HG02623 (cell line): ENCODE measurements at regions not wholly inside any gene's neighbourhood (a gene's known extent, or its start where the extent isn't known, plus 50 kb on each side); places are given as distances from the start of the nearest gene placed in this dataset.
"Not testable (repeated sequence)": the region's sequence is repeated elsewhere in the genome, so short reads cannot be mapped to it uniquely, and the experiment has no call there.

Source experiments
- ATAC-seq: cut with Tn5 transposase; IDR thresholded peaks from one replicate; pipeline ENCODE4 v1.9.1; 2021; ENCODE audit warnings: moderate library complexity; ENCODE audit not compliant: unreplicated experiment

DNA sequence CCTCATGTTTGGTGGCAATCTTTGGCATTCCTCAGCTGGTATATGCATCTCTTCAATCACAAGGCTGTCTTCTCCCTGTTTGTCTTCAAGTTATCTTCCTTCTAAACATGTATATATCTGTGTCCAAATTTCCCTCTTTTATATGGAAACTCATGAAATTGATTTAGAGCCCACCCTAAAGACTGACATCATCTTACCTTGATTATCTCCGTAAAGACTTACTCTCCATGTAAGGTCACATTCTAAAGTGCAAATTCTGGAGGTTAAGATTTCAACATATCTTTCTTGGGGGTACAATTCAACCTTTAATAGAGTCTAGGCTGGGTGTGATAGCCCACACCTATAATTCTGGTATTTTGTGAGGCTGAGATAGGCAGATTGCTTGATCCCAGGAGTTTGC lies 215.8 kb upstream of the LRRC4C start:
- no peak for ATAC-seq

DNA sequence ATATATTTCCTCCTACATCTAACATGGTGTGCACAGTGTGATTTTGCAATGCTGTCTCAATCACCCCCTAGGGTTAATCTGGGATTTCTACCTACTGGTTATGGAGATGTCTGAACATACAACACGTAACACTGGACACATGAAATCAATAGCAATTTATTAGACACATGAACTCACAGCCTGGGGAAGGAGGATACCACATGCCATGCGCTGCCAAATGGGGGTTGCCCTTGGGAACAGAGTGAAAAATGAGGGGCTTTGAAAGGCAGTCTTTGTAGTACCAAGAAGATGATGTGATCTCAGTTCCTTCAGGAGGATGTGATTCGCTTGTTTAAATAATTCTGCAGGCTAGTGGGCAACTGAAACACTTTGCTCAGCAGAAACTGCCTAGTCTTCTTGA lies 253.6 kb upstream of the LRRC4C start:
- ATAC-seq = no peak

DNA sequence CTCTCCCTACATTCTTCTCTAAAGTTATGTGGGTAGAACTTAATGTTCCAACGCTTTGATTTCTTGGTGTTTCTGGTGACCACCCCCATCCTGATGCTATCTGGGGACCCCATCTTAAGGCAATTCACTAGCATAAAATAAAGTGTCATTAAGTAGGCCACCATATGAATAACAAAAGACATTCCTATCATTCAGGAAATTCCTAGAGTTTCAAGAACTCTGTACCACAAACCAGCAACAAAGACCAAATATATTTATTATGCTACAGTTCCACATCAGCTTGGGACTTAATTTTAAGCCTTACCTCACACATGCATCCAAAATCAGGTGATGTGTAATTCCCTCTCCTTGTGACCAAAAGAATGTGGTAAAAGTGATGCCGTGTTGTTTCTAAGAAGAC lies 254.6 kb upstream of the LRRC4C start:
- ATAC-seq = no peak

DNA sequence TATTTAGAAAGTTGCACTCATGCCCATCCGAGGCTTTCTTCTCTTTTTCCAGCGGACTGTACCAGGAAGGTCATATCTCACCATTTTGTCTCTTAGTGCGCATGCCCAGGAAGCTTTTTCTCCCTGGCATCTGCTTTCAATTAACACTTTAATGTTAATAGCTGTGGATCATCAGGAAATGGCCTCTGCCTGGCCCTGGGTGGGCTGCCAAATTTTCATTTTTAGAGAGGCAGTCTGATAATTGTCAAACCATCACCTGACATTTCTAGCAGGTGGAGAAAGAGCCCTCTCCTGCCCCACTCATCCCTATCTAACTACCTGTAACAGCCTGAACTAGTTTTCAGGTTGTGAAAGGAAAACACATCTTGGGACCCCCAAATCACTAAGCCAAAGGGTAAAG lies 257.4 kb upstream of the LRRC4C start:
- ATAC-seq = no peak

DNA sequence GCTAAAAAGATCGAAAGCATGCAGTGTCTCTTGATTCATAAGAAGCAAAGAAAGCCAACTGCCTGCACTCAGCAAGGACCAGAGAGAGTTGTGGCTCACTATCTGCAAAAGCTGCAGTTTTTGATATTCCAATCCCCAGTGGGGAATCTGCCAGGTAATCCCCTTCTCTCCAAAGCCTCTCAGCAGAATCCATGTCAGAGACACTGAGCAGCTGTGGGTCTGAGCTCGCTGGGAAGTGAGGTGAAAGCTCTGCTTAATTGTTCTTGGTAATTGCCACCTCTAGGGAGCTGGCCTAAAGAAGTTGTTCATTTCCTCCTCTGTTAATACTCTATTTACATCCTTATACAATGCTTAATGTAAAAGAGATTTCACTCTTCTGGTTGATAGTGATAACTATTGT lies 261.3 kb upstream of the LRRC4C start:
- ATAC-seq = no peak

DNA sequence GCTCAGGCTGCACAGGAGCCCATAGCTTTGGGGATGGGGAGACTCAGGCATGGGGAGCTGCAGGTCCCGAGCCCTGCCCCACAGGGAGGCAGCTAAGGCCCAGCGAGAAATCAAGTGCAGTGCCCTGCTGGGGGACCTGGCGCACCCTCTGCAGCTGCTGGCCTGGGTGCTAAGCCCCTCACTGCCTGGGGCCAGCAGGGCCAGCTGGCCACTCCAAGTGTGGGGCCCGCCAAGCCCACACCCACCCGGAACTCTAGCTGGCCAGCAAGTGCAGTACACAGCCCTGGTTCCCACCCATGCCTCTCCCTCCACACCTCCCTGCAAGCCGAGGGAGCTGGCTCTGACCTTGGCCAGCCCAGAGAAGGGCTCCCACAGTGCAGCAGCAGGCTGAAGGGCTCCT lies 268.7 kb upstream of the LRRC4C start:
- ATAC-seq = not testable (repeated sequence)

DNA sequence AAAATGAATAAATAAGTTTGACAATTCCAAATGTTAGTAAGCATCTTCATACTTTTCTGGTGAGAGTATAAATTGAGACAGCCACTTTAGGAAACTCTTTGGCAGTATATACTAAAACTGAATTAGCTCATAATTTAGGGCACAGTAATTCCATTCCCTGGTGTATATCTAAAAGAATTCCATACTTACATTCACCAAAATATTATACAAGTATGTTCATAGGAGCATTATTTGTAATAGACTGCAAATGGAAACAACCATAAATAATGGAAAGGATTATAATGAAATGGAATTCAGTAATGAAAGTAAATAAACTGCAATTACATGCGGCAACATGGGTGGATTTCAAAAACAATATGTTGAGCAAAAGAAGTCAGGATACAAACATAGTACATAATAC lies 315.8 kb upstream of the LRRC4C start:
- ATAC-seq = no peak

DNA sequence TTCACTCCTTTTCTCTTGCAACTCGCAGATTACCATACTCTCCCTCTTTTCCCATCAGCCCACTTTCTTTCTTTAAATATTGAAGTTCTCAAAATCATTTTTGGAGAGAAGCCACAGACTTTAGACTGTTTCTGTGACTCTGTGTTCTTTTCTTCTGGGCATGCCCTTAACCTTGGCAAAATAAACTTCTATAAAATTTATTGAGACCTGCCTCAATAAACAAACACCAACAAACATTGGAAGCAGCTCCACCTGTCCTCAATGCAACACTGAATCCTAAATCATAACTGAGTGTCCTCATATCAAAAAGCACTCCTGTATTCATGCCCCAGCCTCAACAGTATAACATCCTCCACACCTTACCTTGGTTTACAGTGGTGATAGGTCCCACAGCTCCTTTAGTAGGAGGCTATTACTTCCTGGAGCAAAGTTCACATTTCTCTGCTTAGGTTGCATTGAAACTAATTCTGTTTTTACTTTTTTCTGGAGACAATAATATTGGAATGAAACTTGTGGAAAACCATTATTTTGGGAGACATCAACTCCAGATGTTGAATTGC lies 320.0 kb upstream of the LRRC4C start:
- ATAC-seq = no peak

DNA sequence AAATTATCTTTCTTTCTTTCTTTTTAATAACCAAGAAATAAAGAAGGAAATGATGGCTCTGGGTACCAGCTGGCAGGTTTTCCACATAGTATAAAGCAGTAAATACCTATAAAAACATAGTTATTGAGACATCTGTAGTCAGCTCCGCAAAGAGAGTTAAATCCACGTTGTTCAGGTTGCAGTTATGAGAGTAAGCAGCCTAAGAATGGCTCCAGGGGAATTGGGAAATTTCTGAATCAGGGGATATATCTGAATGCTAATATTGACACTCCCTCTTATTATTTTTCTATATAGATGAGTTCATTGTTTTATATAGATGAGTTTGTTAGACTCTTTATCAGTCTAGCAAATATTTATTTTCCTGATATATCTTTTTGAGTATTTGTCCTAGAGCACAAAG lies 322.0 kb upstream of the LRRC4C start:
- no peak for ATAC-seq

DNA sequence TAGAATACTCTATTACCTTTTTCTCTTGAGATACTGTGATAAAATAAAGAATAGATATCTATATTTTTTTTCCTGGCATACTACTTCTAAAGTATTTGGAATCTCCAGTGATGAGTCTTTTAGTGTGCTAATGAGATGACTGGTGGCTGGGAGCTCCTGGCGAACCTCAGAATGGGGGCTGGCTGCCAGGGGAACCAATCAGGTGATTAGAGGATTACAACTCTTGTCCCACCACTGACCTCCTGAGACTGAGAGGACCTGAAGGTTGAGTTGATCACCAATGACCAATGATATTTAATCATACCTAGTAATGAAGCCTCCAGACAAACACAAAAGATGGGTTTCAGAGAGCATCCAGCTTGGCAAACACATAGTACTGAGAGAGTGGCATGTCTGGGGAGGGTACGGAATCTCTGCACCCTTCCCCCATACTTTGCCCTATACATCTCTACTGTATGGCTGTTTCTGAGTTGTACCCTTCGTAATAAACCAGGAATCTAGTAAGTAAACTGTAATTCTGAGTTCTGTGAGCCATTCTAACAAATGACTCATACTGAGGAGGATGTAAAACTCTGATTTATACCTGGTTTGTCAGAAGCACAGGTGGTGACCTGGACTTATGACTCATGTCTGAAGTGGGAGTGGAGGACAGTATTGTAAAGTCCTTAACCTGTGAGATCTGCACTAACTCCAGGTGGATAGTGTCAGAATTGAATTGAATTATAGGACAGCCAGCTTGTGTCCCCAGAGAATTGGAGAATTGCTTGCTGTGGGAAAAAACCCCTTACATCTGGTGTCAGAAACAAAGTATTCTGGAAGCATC lies 325.3 kb upstream of the LRRC4C start:
- no peak for ATAC-seq

DNA sequence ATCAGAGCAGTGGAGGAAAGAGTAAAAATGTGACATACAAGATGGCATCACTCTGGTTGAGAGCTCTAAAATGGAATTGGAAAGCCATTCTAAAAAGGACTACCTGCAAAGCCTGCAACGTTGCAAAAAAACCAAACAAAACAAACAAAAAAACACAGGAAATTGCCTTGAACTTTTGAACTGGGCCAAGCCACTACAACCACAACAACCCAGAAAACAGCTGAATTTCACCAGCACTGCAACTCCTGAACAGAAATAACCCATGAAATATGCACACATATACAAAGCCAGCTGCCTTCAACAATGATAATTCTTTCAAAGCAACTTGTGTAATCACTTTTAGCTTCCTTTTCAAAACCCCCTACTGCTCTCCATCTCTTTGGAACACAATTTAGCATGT lies 326.6 kb upstream of the LRRC4C start:
- no peak for ATAC-seq

DNA sequence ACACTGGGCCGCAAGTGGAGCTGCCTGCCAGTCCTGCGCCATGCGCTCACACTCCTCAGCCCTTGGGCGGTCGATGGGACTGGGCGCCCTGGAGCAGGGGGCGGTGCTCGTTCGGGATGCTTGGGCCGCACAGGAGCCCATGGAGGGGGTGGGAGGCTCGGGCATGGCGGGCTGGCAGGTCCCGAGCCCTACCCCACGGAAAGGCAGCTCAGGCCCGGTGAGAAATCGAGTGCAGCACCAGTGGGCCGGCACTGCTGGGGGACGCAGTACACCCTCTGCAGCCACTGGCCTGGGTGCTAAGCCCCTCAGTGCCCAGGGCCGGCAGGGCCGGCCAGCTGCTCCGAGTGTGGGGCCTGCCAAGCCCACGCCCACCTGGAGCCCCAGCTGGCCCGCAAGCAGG lies 328.7 kb upstream of the LRRC4C start:
- ATAC-seq = no peak

DNA sequence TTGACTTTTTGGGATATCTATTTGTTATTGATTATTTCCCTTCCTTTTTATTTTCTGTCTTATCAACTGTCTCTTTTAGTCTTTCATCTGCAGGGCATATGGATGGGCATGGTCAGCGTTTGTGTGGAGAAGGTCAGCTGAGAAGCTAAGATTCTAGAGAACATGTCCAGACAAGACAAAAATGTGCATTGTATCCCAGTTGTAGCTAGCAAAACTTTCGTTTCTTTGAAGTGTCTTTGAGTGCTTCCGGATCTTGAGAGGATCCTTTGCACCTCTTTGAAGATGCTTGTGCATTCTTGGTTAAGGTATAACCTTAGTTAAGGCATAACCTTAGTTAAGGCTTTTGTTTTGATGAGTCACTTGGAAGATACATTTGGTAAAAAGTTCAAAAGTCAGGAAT lies 329.9 kb upstream of the LRRC4C start:
- ATAC-seq = no peak

DNA sequence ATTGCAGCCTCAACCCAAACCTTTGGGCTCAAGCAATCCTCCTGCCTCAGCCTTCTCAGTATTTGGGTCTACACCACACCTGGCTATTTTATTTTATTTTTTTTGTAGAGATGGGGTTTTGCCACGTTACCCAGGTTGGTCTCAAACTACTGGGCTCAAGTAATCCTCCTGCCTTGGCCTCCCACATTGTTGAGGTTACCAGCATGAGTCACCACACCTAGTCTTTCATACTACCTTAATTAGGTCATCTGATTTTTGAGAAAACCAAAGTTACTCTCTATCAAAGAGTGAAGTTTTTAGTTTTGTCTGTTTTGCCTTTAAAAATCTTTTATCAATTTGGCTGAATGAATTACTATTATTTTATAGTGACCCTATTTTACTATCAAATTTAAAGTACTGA lies 335.6 kb upstream of the LRRC4C start:
- no peak for ATAC-seq

DNA sequence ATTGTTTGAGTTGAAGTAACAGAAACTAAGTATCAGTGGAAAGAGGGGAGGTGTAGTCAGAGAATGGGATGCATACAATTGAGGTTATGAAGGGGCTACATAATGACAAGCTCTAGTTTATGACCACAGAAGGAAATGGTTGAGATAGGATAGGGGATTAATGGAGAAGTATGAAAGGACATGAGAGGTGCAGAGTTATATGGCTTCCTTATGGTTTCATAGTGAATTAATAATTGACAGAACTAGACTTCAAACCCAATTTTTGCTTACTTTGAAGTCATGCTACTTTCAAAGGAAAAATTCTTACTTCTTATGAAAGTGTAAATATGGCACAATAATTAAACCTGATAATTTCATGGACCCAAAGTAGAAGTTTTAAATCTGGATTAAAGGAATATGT lies 340.3 kb upstream of the LRRC4C start:
- no peak for ATAC-seq

DNA sequence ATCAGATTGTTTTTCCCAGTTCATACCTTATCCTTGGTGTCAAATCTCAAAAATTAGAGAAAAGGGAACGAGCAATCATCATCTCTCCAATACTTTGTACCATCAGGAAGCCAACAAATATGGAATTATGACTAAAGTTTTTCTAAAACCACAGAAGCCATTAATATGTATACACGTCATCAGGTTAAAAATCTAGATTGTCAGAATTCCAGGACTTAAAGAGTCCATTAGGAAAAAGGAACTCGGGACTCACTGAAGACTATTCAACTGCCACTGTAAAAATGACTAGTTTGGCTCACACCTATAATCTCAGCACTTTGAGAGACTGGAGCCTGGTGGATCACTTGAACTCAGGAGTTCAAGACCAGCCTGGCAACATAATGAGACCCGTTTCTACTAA lies 344.4 kb upstream of the LRRC4C start:
- no peak for ATAC-seq

DNA sequence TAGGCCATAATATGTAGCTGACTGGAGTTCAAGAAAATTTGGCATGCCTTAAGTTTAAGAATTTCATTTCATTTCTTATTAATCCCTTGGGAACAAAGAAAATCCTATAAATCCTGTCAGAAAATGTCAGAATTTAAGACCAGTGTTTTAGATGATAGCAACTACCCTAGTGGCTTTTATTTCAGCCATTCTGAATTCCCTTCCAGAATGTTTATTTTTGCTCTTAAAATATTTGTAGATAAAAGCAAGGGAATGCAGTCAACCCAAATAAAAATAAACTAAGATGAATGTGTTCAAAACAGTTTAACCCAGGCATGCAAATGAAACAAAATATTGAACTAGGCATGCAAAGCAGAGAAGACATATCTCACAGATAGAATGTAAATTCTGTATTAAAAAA lies 356.9 kb upstream of the LRRC4C start:
- ATAC-seq = no peak

DNA sequence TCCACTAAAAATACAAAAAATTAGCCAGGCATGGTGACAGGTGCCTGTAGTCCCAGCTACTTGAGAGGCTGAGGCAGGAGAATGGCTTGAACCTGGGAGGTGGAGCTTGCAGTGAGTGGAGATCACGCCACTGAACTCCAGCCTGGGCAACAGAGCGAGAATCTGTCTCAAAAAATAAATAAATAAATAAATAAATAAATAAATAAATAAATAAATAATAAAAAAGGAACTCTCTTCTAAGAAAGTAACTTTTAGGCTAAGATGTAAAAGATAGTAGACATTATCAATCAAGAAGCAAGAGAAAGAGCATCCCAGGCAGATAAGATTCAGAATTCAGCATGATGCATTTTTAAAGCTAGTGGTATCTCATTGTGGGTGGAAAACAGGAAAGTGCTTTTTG lies 364.8 kb upstream of the LRRC4C start:
- ATAC-seq = not testable (repeated sequence)

DNA sequence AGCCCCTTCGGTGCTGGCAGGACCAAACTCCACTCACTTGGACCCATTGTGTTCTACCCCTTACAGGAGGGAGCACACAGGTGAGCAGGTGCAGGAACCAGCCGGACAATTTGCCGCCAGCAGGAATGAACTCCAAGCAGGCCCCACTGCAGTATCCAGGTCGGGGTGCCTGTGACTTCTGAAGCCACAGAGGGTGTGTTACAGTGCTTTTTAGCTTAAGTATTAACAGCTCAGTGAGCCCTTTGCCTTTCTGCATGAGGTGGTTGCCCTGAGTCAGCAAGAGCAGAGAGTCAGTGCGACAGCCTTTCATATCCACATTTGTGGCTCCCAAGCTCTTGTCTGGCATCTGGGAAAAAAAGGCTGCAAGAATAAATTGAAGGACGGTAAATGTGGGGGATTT lies 366.6 kb upstream of the LRRC4C start:
- ATAC-seq = no peak

DNA sequence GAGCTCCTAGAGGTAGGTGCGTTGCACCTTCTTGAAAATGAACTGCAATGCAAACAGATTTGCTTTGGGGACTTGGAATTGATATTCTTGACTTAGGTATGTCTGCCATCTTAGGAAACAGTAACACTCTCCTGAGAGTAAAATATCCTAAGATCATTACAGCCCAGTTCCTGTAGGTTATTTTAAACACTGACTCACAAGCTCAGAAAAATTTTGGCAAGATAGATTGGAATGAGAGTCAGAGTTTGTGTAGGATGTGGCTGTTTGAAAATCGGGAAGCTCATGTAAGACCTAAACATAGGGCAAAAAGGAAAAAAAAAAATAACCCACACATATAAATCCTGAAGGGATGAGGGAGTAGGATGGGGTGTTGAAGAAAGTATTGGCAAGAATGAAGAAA lies 377.0 kb upstream of the LRRC4C start:
- no peak for ATAC-seq

DNA sequence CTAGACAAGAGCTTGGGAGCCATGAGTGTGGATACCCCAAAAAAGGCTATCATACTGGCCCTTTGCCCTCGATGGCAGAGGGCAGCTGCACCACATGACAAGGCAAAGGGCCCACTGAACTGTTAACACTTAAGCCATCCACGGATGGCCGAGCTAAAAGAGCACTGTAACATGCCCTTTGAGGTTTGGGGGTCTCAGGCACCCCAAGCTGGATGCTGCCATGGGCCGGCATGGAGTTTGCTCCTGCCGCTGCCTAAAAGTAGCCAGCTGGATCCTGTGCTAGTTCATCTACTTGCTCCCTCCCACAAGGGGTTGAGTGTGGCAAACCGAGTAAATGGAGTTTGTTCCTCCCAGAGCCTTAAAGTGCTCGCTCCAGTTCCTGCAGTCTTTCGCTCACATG lies 383.2 kb upstream of the LRRC4C start:
- ATAC-seq = no peak

DNA sequence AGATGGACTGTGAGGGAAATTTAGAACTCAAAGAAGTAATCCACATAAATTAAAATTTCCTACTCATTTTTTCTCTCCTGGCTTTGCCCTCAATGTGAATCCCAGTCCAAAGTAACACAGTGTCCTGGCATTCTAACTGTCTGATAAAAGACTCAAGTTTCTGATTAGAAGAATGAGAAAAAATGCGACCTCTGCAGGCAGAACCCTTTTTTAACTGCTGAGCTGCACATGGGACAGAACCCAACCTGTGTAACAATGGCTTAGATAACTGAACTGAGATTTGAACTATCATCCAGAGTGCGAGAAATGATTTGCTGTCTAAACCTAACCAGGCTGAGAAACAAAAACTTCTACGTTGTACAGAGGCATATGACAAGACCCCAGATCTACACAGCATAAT lies 385.6 kb upstream of the LRRC4C start:
- no peak for ATAC-seq

DNA sequence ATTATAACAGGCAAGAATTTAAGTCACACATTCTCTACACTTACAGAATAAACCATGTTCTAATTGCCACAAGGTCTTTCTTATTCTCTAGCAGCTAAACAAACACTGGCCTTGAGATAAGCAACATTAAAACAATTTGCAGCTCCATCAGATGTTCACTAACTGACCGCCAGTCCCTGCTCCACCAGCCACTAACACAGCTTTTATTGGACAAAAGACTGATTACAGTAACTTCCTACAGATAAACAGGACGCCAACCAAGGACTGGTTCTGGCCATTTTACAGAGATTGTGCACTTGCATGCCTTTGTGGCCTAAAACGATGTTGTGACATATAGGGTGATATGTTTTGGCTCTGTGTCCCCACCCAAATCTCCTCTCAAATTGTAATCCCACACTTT lies 388.9 kb upstream of the LRRC4C start:
- ATAC-seq = no peak
